ENCODE measurements at regions not wholly inside any gene's neighbourhood (a gene's known extent, or its start where the extent isn't known, plus 50 kb on each side); places are given as distances from the start of the nearest gene placed in this dataset.

DNA sequence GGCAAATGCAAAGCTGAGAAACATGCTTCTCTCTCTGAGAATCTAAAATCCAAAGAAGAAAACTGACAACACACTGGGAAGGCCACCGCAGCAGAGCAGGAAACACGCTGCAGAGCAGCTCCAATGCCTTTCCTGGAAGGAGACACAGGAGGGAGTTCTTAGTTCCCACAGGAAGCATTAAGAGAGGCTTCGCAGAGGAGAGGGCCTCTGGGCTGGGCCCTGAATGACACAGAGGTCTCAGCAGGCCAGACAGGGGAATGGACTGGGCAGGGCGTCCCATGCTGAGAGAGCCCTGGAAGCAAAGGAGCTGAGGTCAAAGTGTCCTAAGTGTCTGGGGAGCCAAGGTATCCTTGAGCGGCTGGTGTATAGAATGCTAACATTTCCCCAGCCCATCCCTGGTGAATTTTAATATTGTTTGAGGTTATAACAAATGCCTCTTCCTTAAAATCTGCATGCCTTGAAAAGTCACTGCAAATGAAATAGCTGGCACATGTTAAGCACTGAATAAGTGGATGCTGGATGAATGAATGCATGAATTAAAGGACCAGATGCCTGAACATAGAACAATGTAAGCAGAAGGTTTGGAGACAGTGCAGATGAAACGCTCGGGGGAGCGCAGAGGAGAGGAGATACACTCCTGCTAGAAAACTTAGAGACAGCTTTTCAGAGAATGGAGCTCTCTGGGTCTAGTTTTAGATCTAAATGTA, 110.0 kb upstream of the SYNDIG1 start:
- Histone ChIP-seq H3K27me3 (ENCODE audit: control insufficient read depth in 3 of 3, insufficient read depth in 3 of 3, low read length in 3 of 3) (no peaks in the 10 kb centered on the region), H3K4me1 (ENCODE audit: control insufficient read depth in 3 of 3, insufficient read depth in 2 of 3, low read depth in 1 of 3, low read length in 2 of 3) (no peaks in the 10 kb centered on the region), H3K4me3 (ENCODE audit: low read depth in 1 of 3, low read length in 3 of 3) (no peak overlapping the region), H3K27ac (ENCODE audit: low read depth in 1 of 3, low read length in 2 of 3) (no peak overlapping the region), H3K9me3 (ENCODE audit: control insufficient read depth in 2 of 2, insufficient read depth in 1 of 2, low read depth in 1 of 2, low read length in 1 of 2) (peaks cover 0 to 9% of the 10 kb centered on the region in 2 donors), H3K36me3 (ENCODE audit: control insufficient read depth in 3 of 3, insufficient read depth in 2 of 3, low read depth in 1 of 3, low read length in 3 of 3) (no peaks in the 10 kb centered on the region)
- FAIRE-seq (no peak), DNase-seq (no peak)
- WGBS, 3 donors: 79 to 85% (median 81%) methylated on average over 8 of the region's 8 CpGs

DNA sequence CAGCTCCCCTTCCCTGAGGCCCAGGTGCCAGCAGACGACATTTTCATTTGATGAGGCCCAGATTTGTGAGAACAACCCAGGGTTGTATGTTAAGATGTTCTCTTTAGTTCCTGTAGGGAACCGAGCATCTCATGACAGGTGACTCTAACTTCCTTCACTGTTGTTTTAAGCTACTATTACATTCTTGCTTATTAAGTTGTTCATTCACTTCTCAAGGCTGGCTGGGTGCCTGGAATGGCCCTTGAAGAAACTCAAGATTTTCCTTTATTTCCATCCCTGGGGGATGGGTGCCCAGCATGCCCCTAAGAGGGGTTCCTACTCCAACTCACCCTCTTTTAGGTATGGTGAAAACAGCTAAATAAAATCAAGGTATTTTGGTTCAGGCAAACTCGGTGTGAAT, 111.5 kb upstream of the SYNDIG1 start:
- 67 to 72% (median 71%) methylated on average over 3 of the region's 3 CpGs for WGBS, 3 donors
- Histone ChIP-seq H3K9me3 (ENCODE audit: control insufficient read depth in 2 of 2, insufficient read depth in 1 of 2, low read depth in 1 of 2, low read length in 1 of 2) (peaks cover 0 to 9% of the 10 kb centered on the region in 2 donors), H3K27ac (ENCODE audit: low read depth in 1 of 3, low read length in 2 of 3) (no peak overlapping the region), H3K36me3 (ENCODE audit: control insufficient read depth in 3 of 3, insufficient read depth in 2 of 3, low read depth in 1 of 3, low read length in 3 of 3) (no peaks in the 10 kb centered on the region), H3K4me1 (ENCODE audit: control insufficient read depth in 3 of 3, insufficient read depth in 2 of 3, low read depth in 1 of 3, low read length in 2 of 3) (no peaks in the 10 kb centered on the region), H3K4me3 (ENCODE audit: low read depth in 1 of 3, low read length in 3 of 3) (no peak overlapping the region), H3K27me3 (ENCODE audit: control insufficient read depth in 3 of 3, insufficient read depth in 3 of 3, low read length in 3 of 3) (no peaks in the 10 kb centered on the region)
- no peak for FAIRE-seq
- DNase-seq: no peak

DNA sequence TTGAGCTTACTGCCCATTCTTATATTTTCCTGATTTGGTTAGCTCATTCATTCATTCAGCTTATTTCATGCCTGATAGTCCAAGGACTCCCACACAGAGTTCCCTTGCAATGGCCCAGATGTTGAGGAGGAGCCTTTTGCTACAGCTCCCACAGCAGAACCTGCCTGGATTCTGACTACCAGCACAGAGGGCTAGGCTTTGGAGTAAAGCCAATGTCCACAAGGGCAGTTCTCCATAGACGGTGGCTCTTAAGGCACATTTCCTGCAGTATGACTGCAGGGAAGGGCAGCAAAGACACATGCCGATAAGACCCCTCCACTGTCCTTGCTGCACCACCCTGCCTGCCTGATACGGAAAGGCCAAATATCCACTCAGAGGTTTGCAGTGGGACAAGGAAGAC, 112.3 kb upstream of the SYNDIG1 start:
- 62 to 69% (median 66%) methylated on average over 3 of the region's 3 CpGs for WGBS, 3 donors
- H3K9me3 ChIP-seq (ENCODE audit: control insufficient read depth in 2 of 2, insufficient read depth in 1 of 2, low read depth in 1 of 2, low read length in 1 of 2): peaks cover 0 to 3% of the 10 kb centered on the region in 2 donors
- no peak overlapping the region for H3K4me3 ChIP-seq (ENCODE audit: low read depth in 1 of 3, low read length in 3 of 3)
- H3K27ac ChIP-seq (ENCODE audit: low read depth in 1 of 3, low read length in 2 of 3): no peak overlapping the region
- no peaks in the 10 kb centered on the region for H3K27me3 ChIP-seq (ENCODE audit: control insufficient read depth in 3 of 3, insufficient read depth in 3 of 3, low read length in 3 of 3)
- FAIRE-seq (no peak), DNase-seq (no peak)
- H3K36me3 ChIP-seq (ENCODE audit: control insufficient read depth in 3 of 3, insufficient read depth in 2 of 3, low read depth in 1 of 3, low read length in 3 of 3): no peaks in the 10 kb centered on the region
- H3K4me1 ChIP-seq (ENCODE audit: control insufficient read depth in 3 of 3, insufficient read depth in 2 of 3, low read depth in 1 of 3, low read length in 2 of 3): no peaks in the 10 kb centered on the region

DNA sequence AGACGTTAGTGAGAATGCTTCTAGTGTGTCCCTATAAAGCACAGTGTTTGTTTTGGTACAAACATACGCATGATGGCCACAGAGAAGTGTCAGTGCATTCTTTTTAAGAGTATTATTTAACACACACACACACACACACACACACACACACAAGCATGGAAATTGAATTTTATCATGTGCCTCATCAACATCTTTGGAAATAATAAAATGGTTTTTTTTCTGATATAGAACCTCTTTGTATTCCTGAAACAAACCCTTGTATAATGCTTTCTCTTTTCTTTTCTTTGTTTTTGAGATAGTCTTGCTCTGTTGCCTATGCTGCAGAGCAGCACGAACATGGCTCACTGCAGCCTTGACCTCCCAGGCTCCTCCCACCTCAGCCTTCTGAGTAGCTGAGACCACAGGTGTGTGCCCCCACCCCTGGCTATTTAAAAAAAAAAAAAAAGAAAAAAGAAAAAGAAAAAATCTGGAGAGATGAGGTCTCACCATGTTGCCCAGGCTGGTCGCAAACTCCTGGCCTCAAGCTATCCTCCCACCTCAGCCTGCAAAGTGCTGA, 116.2 kb upstream of the SYNDIG1 start:
- 65 to 76% (median 72%) methylated on average over 4 of the region's 4 CpGs for whole genome bisulfite sequencing, 3 donors
- no peak for DNase-seq
- Histone ChIP-seq H3K9me3 (ENCODE audit: control insufficient read depth in 2 of 2, insufficient read depth in 1 of 2, low read depth in 1 of 2, low read length in 1 of 2) (no peaks in the 10 kb centered on the region), H3K27me3 (ENCODE audit: control insufficient read depth in 3 of 3, insufficient read depth in 3 of 3, low read length in 3 of 3) (no peaks in the 10 kb centered on the region), H3K27ac (ENCODE audit: low read depth in 1 of 3, low read length in 2 of 3) (no peak overlapping the region), H3K4me3 (ENCODE audit: low read depth in 1 of 3, low read length in 3 of 3) (no peak overlapping the region), H3K36me3 (ENCODE audit: control insufficient read depth in 3 of 3, insufficient read depth in 2 of 3, low read depth in 1 of 3, low read length in 3 of 3) (no peaks in the 10 kb centered on the region), H3K4me1 (ENCODE audit: control insufficient read depth in 3 of 3, insufficient read depth in 2 of 3, low read depth in 1 of 3, low read length in 2 of 3) (no peaks in the 10 kb centered on the region)
- FAIRE-seq: no peak

DNA sequence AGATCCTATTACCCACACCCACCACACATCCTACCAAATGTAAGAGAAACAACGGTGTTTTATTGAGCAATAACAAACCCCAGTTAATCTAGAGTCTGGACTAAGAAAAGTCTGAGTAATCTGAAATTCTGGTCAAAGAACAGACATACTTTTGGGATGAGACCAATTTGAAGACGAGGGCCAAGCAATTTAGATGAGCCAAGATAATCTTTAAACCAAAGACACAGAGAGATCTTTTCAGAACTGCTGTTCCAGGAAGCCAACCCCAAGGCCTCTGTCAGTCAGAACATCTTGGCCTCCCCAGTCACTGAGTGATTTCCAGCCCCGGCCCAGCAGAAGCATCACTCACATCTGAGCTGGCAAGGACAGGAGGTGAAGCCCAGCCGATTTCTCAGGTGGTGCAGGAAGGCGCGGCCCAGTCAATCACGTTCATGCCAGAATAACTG, 118.5 kb upstream of the SYNDIG1 start:
- H3K9me3 ChIP-seq (ENCODE audit: control insufficient read depth in 2 of 2, insufficient read depth in 1 of 2, low read depth in 1 of 2, low read length in 1 of 2): no peaks in the 10 kb centered on the region
- no peak overlapping the region for H3K27ac ChIP-seq (ENCODE audit: low read depth in 1 of 3, low read length in 2 of 3)
- H3K27me3 ChIP-seq (ENCODE audit: control insufficient read depth in 3 of 3, insufficient read depth in 3 of 3, low read length in 3 of 3): no peaks in the 10 kb centered on the region
- H3K36me3 ChIP-seq (ENCODE audit: control insufficient read depth in 3 of 3, insufficient read depth in 2 of 3, low read depth in 1 of 3, low read length in 3 of 3): no peaks in the 10 kb centered on the region
- H3K4me1 ChIP-seq (ENCODE audit: control insufficient read depth in 3 of 3, insufficient read depth in 2 of 3, low read depth in 1 of 3, low read length in 2 of 3): no peaks in the 10 kb centered on the region
- no peak overlapping the region for H3K4me3 ChIP-seq (ENCODE audit: low read depth in 1 of 3, low read length in 3 of 3)
- 54 to 71% (median 65%) methylated on average over 7 of the region's 7 CpGs for WGBS, 3 donors
- no peak for DNase-seq
- no peak for FAIRE-seq

DNA sequence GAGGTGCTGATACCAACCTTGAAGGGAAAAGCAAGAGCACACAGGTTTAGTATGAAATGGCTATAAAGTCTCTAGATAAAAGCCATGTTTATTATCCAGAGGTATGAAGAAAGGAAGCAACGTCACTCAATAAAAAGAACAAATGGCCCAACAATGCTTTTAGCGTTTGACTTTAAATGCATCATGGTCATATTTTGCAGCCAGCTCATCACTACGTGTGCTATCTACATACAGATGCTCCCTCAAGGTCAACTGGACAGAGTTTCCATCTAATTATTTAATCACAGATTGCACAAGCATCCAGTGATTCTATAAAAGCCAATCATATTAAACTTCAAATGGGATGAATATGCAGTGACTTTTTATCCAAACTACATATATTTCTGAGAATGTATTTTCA, 127.6 kb upstream of the SYNDIG1 start:
- DNase-seq (no peak), FAIRE-seq (no peak)
- no peaks in the 10 kb centered on the region for H3K9me3 ChIP-seq (ENCODE audit: control insufficient read depth in 2 of 2, insufficient read depth in 1 of 2, low read depth in 1 of 2, low read length in 1 of 2)
- no peak overlapping the region for H3K27ac ChIP-seq (ENCODE audit: low read depth in 1 of 3, low read length in 2 of 3)
- 58 to 75% (median 59%) methylated on average over 3 of the region's 3 CpGs for WGBS, 3 donors
- no peaks in the 10 kb centered on the region for H3K36me3 ChIP-seq (ENCODE audit: control insufficient read depth in 3 of 3, insufficient read depth in 2 of 3, low read depth in 1 of 3, low read length in 3 of 3)
- no peaks in the 10 kb centered on the region for H3K4me1 ChIP-seq (ENCODE audit: control insufficient read depth in 3 of 3, insufficient read depth in 2 of 3, low read depth in 1 of 3, low read length in 2 of 3)
- H3K4me3 ChIP-seq (ENCODE audit: low read depth in 1 of 3, low read length in 3 of 3): no peak overlapping the region
- no peaks in the 10 kb centered on the region for H3K27me3 ChIP-seq (ENCODE audit: control insufficient read depth in 3 of 3, insufficient read depth in 3 of 3, low read length in 3 of 3)

DNA sequence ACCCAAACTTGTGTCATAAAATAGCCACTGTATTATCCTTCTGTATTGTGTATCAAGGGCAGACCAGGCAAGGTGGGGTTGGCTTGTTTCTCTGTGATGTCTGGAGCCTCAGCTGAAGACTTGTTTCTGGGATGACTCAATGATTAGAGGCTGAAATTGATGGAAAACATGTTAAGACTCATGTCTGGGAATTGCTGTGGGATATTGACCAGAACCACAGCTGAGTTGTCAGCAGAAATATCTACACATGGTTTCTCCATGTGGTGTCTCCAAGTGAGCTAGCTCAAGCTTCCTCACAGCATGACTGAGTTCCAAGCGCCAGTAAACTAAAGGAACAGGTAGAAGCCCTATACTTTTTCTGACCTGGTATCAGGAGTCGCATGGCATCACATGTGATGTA, 128.5 kb upstream of the SYNDIG1 start:
- no peak for DNase-seq
- no peak for FAIRE-seq
- Histone ChIP-seq H3K27ac (ENCODE audit: low read depth in 1 of 3, low read length in 2 of 3) (no peak overlapping the region), H3K4me3 (ENCODE audit: low read depth in 1 of 3, low read length in 3 of 3) (no peak overlapping the region), H3K36me3 (ENCODE audit: control insufficient read depth in 3 of 3, insufficient read depth in 2 of 3, low read depth in 1 of 3, low read length in 3 of 3) (no peaks in the 10 kb centered on the region), H3K9me3 (ENCODE audit: control insufficient read depth in 2 of 2, insufficient read depth in 1 of 2, low read depth in 1 of 2, low read length in 1 of 2) (no peaks in the 10 kb centered on the region), H3K4me1 (ENCODE audit: control insufficient read depth in 3 of 3, insufficient read depth in 2 of 3, low read depth in 1 of 3, low read length in 2 of 3) (no peaks in the 10 kb centered on the region), H3K27me3 (ENCODE audit: control insufficient read depth in 3 of 3, insufficient read depth in 3 of 3, low read length in 3 of 3) (no peaks in the 10 kb centered on the region)
- 87 to 97% (median 96%) methylated on average over 2 of the region's 2 CpGs for WGBS, 3 donors

DNA sequence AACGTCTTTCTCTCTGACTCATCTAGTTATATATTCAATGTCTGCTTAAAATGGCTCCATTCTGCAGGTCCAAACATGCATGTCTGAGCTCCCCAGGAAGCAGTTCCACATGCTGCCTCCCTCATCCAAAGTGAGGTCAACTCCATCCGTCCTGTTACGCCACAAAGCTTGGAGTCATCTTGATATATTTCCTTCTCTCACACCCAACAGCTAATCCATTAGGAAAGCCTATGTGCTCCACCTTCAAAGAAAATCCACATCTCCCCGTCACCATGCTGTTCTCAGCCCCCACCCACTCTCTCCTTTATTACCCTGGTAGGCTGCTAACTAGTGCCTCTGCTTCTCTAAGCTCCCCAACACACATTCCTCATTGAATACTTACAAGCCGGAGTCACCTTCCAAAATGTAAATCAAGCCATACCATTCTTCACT, 130.2 kb upstream of the SYNDIG1 start:
- Histone ChIP-seq H3K9me3 (ENCODE audit: control insufficient read depth in 2 of 2, insufficient read depth in 1 of 2, low read depth in 1 of 2, low read length in 1 of 2) (no peaks in the 10 kb centered on the region), H3K27me3 (ENCODE audit: control insufficient read depth in 3 of 3, insufficient read depth in 3 of 3, low read length in 3 of 3) (no peaks in the 10 kb centered on the region), H3K27ac (ENCODE audit: low read depth in 1 of 3, low read length in 2 of 3) (no peak overlapping the region), H3K4me1 (ENCODE audit: control insufficient read depth in 3 of 3, insufficient read depth in 2 of 3, low read depth in 1 of 3, low read length in 2 of 3) (no peaks in the 10 kb centered on the region), H3K36me3 (ENCODE audit: control insufficient read depth in 3 of 3, insufficient read depth in 2 of 3, low read depth in 1 of 3, low read length in 3 of 3) (no peaks in the 10 kb centered on the region), H3K4me3 (ENCODE audit: low read depth in 1 of 3, low read length in 3 of 3) (no peak overlapping the region)
- FAIRE-seq: no peak
- 78 to 82% (median 79%) methylated on average over 5 of the region's 5 CpGs for WGBS, 3 donors
- DNase-seq: no peak

DNA sequence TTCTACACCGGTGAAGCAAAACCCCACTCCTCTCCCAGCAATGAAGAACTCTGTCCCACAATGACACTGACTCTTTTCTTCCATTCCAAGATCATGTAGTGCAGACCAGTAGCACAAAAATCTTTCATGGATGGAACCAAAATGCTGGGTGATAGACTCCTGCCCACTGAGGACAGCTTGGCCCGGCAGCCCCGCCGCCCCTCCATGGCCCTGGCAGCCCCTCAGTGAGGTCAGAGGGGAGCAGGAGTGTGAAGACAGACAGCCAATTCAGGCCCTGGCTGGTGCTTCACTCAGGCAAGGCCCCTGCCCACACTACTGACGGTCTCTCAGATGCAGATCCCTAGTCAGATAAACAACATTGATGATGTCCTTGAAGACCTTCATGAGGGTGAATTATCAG, 131.9 kb upstream of the SYNDIG1 start:
- DNase-seq (no peak), FAIRE-seq (no peak)
- Histone ChIP-seq H3K27ac (ENCODE audit: low read depth in 1 of 3, low read length in 2 of 3) (no peak overlapping the region), H3K36me3 (ENCODE audit: control insufficient read depth in 3 of 3, insufficient read depth in 2 of 3, low read depth in 1 of 3, low read length in 3 of 3) (no peaks in the 10 kb centered on the region), H3K4me3 (ENCODE audit: low read depth in 1 of 3, low read length in 3 of 3) (no peak overlapping the region), H3K27me3 (ENCODE audit: control insufficient read depth in 3 of 3, insufficient read depth in 3 of 3, low read length in 3 of 3) (no peaks in the 10 kb centered on the region), H3K4me1 (ENCODE audit: control insufficient read depth in 3 of 3, insufficient read depth in 2 of 3, low read depth in 1 of 3, low read length in 2 of 3) (no peaks in the 10 kb centered on the region), H3K9me3 (ENCODE audit: control insufficient read depth in 2 of 2, insufficient read depth in 1 of 2, low read depth in 1 of 2, low read length in 1 of 2) (no peaks in the 10 kb centered on the region)
- WGBS, 3 donors: 84 to 92% (median 85%) methylated on average over 5 of the region's 5 CpGs
